Lung (tissue), 11 donors: ENCODE measurements at regions not wholly inside any gene's neighbourhood (a gene's known extent, or its start where the extent isn't known, plus 50 kb on each side); places are given as distances from the start of the nearest gene placed in this dataset.

Source experiments
- ATAC-seq: fragments of 200-7000 bp; cut with Tn5 transposase; one replicate; pipeline ENCODE4 v1.9.1; 2020; ENCODE audit warnings: moderate number of reproducible peaks; ENCODE audit not compliant: insufficient read depth, low FRiP score
- DNase-seq, 3 donors: peaks; one replicate each; pipeline ENCODE4 v3.0.0-alpha.2; 2013 to 2017
- H3K27ac ChIP-seq, 2 donors: one replicate each; pipeline ENCODE4 v1.5.1; 2013; ENCODE audit warnings: mild to moderate bottlenecking in 2 of 2, moderate library complexity in 2 of 2, control low read depth in 1 of 2, inconsistent platforms in 1 of 2, low read depth in 1 of 2, low read length in 1 of 2
- H3K27me3 ChIP-seq, 3 donors: one replicate each; pipeline ENCODE4 v1.5.1; 2013; ENCODE audit warnings: low read length in 2 of 3; ENCODE audit not compliant: control insufficient read depth in 3 of 3, insufficient read depth in 3 of 3
- H3K36me3 ChIP-seq, 4 donors: one replicate each; pipeline ENCODE4 v1.5.1; 2013; ENCODE audit warnings: low read length in 4 of 4, mild to moderate bottlenecking in 1 of 4, moderate library complexity in 1 of 4; ENCODE audit not compliant: control insufficient read depth in 4 of 4, insufficient read depth in 4 of 4
- H3K4me1 ChIP-seq, 5 donors: one replicate each; pipeline ENCODE4 v1.5.1; 2013; ENCODE audit warnings: low read length in 5 of 5, mild to moderate bottlenecking in 2 of 5, moderate library complexity in 1 of 5; ENCODE audit not compliant: control insufficient read depth in 5 of 5, insufficient read depth in 5 of 5
- H3K4me3 ChIP-seq: one replicate; pipeline ENCODE4 v1.5.1; 2013; ENCODE audit warnings: mild to moderate bottlenecking, control low read depth, moderate library complexity
- H3K9ac ChIP-seq, 2 donors: one replicate each; pipeline ENCODE4 v1.5.1; 2013; ENCODE audit warnings: low read length in 2 of 2, control low read depth in 1 of 2; ENCODE audit not compliant: insufficient read depth in 1 of 2
- H3K9me3 ChIP-seq, 4 donors: one replicate each; pipeline ENCODE4 v1.5.1; 2013; ENCODE audit warnings: low read length in 3 of 4, mild to moderate bottlenecking in 1 of 4, moderate library complexity in 1 of 4; ENCODE audit not compliant: control insufficient read depth in 4 of 4, insufficient read depth in 3 of 4
- CTCF ChIP-seq: IDR thresholded peaks from 2 replicates; pipeline ENCODE4 v1.5.1; 2012; ENCODE audit warnings: mild to moderate bottlenecking; ENCODE audit errors: control extremely low read depth, extremely low read depth
- WGBS, 2 donors: extraction: QIAGEN DNeasy Blood & Tissue Kit; methylation state at CpG; one replicate each; pipeline ENCODE4 v1.1.7; 2013; 5-methylcytosine and 5-hydroxymethylcytosine counted together
- donor health status: control.
- donor health status: control.
- donor health status: Bipolar disorder and iron deficiency.
- donor health status: healthy.
- donor health status: DM: yes; HTN: yes; CAD: no.

GRCh38 chr21:14755086-14755485, 209.0 kb upstream of the SAMSN1 start:
- DNase-seq, result no peak
- no peak for TF ChIP-seq CTCF
- Histone ChIP-seq H3K4me3 (no peak overlapping the region), H3K4me1 (no peaks in the 10 kb centered on the region), H3K9ac (no peak overlapping the region), H3K9me3 (no peaks in the 10 kb centered on the region), H3K27me3 (no peaks in the 10 kb centered on the region), H3K27ac (no peak overlapping the region), H3K36me3 (no peaks in the 10 kb centered on the region)
- WGBS, 2 donors, result 95 to 100% methylated on average over 1 of the region's 1 CpG
- ATAC-seq, result no peak

GRCh38 chr21:14754682-14755081, 208.6 kb upstream of the SAMSN1 start:
- H3K27me3 ChIP-seq, result no peaks in the 10 kb centered on the region
- H3K9ac ChIP-seq, result no peak overlapping the region
- no peaks in the 10 kb centered on the region for H3K36me3 ChIP-seq
- H3K4me3 ChIP-seq, result no peak overlapping the region
- no peaks in the 10 kb centered on the region for H3K9me3 ChIP-seq
- ATAC-seq (no peak), DNase-seq (no peak)
- WGBS, 2 donors, result 94 to 95% methylated on average over 2 of the region's 2 CpGs
- H3K4me1 ChIP-seq, result no peaks in the 10 kb centered on the region
- no peak overlapping the region for H3K27ac ChIP-seq
- TF ChIP-seq CTCF, result no peak

DNA sequence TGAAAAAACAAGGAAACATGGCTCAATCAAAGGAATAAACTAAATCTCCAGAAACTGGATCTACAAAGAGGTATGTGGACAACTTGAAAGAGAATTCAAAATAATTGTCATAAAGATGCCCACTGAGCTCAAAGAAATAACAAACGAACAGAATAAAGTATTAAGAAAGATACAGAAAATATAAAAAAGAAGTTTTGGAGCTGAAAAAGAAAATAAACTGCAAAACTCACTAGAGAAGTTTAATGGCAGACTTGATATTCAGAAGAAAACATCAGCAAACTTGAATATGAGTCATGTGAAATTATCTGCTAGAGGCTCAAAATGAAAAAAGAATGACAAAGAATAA, 208.1 kb upstream of the SAMSN1 start:
- DNase-seq, result no peak
- Histone ChIP-seq H3K9me3 (no peaks in the 10 kb centered on the region), H3K27me3 (no peaks in the 10 kb centered on the region), H3K9ac (no peak overlapping the region), H3K27ac (no peak overlapping the region), H3K4me1 (no peaks in the 10 kb centered on the region), H3K36me3 (no peaks in the 10 kb centered on the region), H3K4me3 (no peak overlapping the region)
- no peak for TF ChIP-seq CTCF
- ATAC-seq, result no peak
- 88 to 93% methylated on average over 1 of the region's 1 CpG for WGBS, 2 donors

- ATAC-seq, result no peak
- no peak overlapping the region for H3K4me3 ChIP-seq
- H3K9ac ChIP-seq, result no peak overlapping the region
- no peak overlapping the region for H3K27ac ChIP-seq
- no peaks in the 10 kb centered on the region for H3K9me3 ChIP-seq
- no peaks in the 10 kb centered on the region for H3K27me3 ChIP-seq
- H3K36me3 ChIP-seq, result no peaks in the 10 kb centered on the region
- H3K4me1 ChIP-seq, result no peaks in the 10 kb centered on the region
- 92% methylated on average over 2 of the region's 2 CpGs for WGBS, 2 donors
- DNase-seq, result no peak
- TF ChIP-seq CTCF, result no peak
Observed at GRCh38 chr21:14753466-14754258, 207.5 kb upstream of the SAMSN1 start.
